ENCODE measurements at regions not wholly inside any gene's neighbourhood (a gene's known extent, or its start where the extent isn't known, plus 50 kb on each side); places are given as distances from the start of the nearest gene placed in this dataset.

- TF ChIP-seq CTCF (conservative IDR thresholded peaks at IDR 0.05; ENCODE audit: low read depth, low read length) = no peak
- TF ChIP-seq SMC3 (IDR thresholded peaks at IDR 0.05; ENCODE audit: low read depth, low read length) = no peak
Observed at GRCh38 chr1:191517826-191518225, 640.4 kb upstream of the RGS18 start.

Measured in IMR-90 (cell line).